ENCODE measurements at regions not wholly inside any gene's neighbourhood (a gene's known extent, or its start where the extent isn't known, plus 50 kb on each side); places are given as distances from the start of the nearest gene placed in this dataset.

DNA sequence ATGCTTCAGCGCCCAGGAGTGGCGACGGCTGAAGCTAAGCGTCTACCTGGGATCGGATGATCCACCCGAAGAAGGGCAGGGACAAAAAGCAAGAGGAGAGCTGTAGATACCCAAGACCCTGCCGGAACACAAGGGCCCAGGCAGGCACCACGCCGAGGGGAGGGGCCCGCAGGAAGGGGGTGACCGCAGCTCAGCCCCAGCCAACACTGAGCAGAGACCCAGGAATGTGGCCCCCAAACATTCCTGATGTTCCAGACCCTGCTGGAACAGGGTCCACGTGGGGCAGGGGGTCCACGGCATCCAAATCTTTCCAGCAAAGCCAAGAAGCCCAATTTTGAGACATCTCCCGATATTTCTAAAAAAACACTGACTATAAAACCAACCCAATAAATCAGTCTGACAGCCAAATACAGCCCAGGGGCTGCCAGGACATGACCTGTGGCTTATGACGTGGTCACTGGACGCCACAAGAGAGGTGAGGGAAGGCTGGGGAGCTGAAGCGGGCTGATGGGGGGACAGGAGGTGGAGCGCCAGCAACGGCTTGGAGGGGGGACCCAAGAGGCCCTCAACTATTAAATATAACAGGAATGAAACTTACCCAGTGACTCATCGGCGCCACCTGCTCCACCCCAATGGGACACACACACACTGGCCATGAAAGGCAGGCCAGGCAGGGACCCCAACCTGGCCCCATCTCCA lies 58.9 kb downstream of the NCOR2 start:
- peak; percentile 21 for TF ChIP-seq CTCF (IDR thresholded peaks at IDR 0.05; ENCODE audit: extremely low read depth, insufficient read depth, missing control alignments)
- DNase-seq (ENCODE audit: low spot score) = peak; percentile 83

DNA sequence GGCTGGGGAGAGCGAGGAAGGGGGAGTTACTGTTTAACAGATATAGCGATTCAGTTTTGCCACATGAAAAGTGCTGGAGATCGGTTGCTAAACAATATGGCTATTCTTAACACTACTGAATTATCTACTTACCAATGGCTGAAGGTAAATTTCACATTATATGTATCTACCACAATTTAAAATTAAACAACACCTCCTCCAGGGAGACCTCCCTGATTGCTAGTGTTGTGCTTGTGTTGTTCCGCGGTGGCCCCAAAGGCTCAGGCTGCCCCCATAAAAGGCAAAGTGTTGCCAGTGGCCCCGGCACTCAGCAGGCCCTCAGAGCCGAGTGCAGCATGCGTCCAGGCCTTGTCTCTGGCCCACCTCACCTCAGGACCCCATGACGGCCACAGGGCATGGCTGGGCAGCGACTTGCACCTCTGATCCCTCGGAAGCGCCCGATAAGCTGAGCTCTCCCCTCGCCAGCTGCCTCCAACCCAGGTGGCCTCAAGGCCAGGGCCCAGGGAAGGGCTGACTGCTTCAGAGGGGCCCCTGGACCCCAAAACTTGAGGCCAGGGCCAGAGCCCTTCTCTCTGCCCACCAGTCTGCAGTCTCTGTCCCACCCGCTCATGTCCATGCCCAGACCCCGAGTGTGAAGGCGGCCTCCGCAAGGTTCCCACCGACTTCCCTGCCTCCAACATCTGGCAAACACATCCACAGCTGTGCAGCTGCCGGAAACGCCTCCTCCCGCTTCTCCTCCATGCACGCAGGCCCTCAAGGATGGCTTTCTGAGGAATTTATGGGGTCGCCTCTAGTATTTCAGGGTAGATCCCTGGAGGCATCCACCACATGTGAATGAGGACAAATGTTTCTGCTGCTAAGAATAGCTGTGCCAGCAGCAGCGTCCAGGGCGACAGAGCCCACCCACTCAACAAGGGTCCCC lies 60.0 kb downstream of the NCOR2 start:
- DNase-seq (ENCODE audit: low spot score) = no peak
- no peak for TF ChIP-seq CTCF (IDR thresholded peaks at IDR 0.05; ENCODE audit: extremely low read depth, insufficient read depth, missing control alignments)
- in situ Hi-C loops (cut with MboI; ENCODE audit: low pct_unique_long_range_greater_than_20kb, low sequenced_read_pairs, unreplicated experiment) = no loop called here

More for the DNA sequence above, 58.9 kb downstream of the NCOR2 start:
- in situ Hi-C loops (cut with MboI; ENCODE audit: low pct_unique_long_range_greater_than_20kb, low sequenced_read_pairs, unreplicated experiment) = no loop called here

DNA sequence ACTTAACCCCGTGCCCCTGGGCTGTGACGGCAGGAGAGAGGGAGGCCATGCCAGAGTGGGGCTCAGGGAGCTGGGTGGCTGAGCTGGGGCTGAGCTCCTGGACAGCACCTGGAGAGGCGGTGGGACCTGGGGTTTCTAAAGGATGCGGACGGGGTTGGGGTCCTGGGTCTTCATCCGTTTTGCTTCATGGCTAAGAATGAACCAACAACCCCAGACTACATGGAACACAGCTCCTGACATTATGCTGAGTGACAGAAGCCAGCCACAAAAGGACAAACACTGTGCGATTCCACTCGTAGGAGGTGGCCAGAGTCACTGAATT lies 60.6 kb downstream of the NCOR2 start:
- in situ Hi-C loops (cut with MboI; ENCODE audit: low pct_unique_long_range_greater_than_20kb, low sequenced_read_pairs, unreplicated experiment) = no loop called here
- TF ChIP-seq CTCF (IDR thresholded peaks at IDR 0.05; ENCODE audit: extremely low read depth, insufficient read depth, missing control alignments) = no peak
- DNase-seq (ENCODE audit: low spot score) = no peak

- no peak for DNase-seq (ENCODE audit: low spot score)
- in situ Hi-C loops (cut with MboI; ENCODE audit: low pct_unique_long_range_greater_than_20kb, low sequenced_read_pairs, unreplicated experiment) = no loop called here
- no peak for TF ChIP-seq CTCF (IDR thresholded peaks at IDR 0.05; ENCODE audit: extremely low read depth, insufficient read depth, missing control alignments)
Observed at GRCh38 chr12:124506145-124506831, 61.1 kb downstream of the NCOR2 start.

GRCh38 chr12:124505001-124505818 lies 62.2 kb downstream of the NCOR2 start:
- DNase-seq (ENCODE audit: low spot score) = no peak
- no peak for TF ChIP-seq CTCF (IDR thresholded peaks at IDR 0.05; ENCODE audit: extremely low read depth, insufficient read depth, missing control alignments)
- in situ Hi-C loops (cut with MboI; ENCODE audit: low pct_unique_long_range_greater_than_20kb, low sequenced_read_pairs, unreplicated experiment) = no loop called here

All from GM13977 (cell line).